Smooth muscle cell (in vitro differentiated cells): ENCODE measurements at regions not wholly inside any gene's neighbourhood (a gene's known extent, or its start where the extent isn't known, plus 50 kb on each side); places are given as distances from the start of the nearest gene placed in this dataset.
A peak's percentile ranks its signal among the peaks of the same experiment; 100 is the strongest.

Experiments
- DNase-seq: peaks from one replicate; lab custom pipeline; 2025; ENCODE audit not compliant: unreplicated experiment; lab: John Stamatoyannopoulos, UW
- H2AFZ ChIP-seq: fragments of 200-600 bp; sonication (generic); 2 replicates; pipeline ENCODE4 v1.6.0; 2016; ENCODE audit warnings: antibody characterized with exemption, low read depth, mild to moderate bottlenecking
- H3F3A ChIP-seq: fragments of 200-600 bp; sonication (generic); 2 replicates; pipeline ENCODE4 v1.6.0; 2017; ENCODE audit warnings: antibody characterized with exemption, low read depth
- H3K27ac ChIP-seq: fragments of 200-600 bp; sonication (generic); 2 replicates; pipeline ENCODE4 v1.5.1; 2016; ENCODE audit warnings: low read depth, mild to moderate bottlenecking
- H3K27me3 ChIP-seq: fragments of 200-600 bp; sonication (generic); 2 replicates; pipeline ENCODE4 v1.6.1; 2016; ENCODE audit warnings: low read depth, mild to moderate bottlenecking
- H3K36me3 ChIP-seq: fragments of 200-600 bp; sonication (generic); 2 replicates; pipeline ENCODE4 v1.5.1; 2016; ENCODE audit warnings: low read depth
- H3K4me1 ChIP-seq: fragments of 200-600 bp; sonication (generic); 2 replicates; pipeline ENCODE4 v1.5.1; 2016; ENCODE audit warnings: low read depth
- H3K4me2 ChIP-seq: fragments of 200-600 bp; sonication (generic); 2 replicates; pipeline ENCODE4 v1.6.0; 2016; ENCODE audit warnings: mild to moderate bottlenecking
- H3K4me3 ChIP-seq: fragments of 200-600 bp; sonication (generic); 2 replicates; pipeline ENCODE4 v1.5.1; 2016; ENCODE audit warnings: mild to moderate bottlenecking
- H3K79me2 ChIP-seq: fragments of 200-600 bp; sonication (generic); 2 replicates; pipeline ENCODE4 v1.6.0; 2016; ENCODE audit warnings: low read depth, mild to moderate bottlenecking
- H3K9ac ChIP-seq: fragments of 200-600 bp; sonication (generic); 2 replicates; pipeline ENCODE4 v1.6.0; 2016; ENCODE audit warnings: low read depth
- H3K9me3 ChIP-seq: fragments of 200-600 bp; sonication (generic); replicated peaks from 2 replicates; pipeline ENCODE4 v1.5.1; 2016; ENCODE audit warnings: low read depth
- H4K20me1 ChIP-seq: fragments of 200-600 bp; sonication (generic); 2 replicates; pipeline ENCODE4 v1.6.0; 2016; ENCODE audit warnings: low read depth
- CTCF ChIP-seq: fragments of 200-600 bp; sonication (generic); IDR thresholded peaks from 2 replicates; pipeline ENCODE4 v1.5.1; 2017; ENCODE audit warnings: borderline replicate concordance, mild to moderate bottlenecking, antibody characterized with exemption; ENCODE audit not compliant: insufficient read depth, poor library complexity, severe bottlenecking
- WGBS: methylation state at CpG from one replicate; pipeline ENCODE4 v1.1.7; 2016; ENCODE audit warnings: low lambda C conversion rate; 5-methylcytosine and 5-hydroxymethylcytosine counted together

GRCh38 chr14:22266683-22267082 is 322.3 kb downstream of the DAD1 start:
- no peak for TF ChIP-seq CTCF
- Histone ChIP-seq H3K79me2 (no peaks in the 10 kb centered on the region), H3K4me2 (no peak overlapping the region), H3K9ac (no peak overlapping the region), H3K36me3 (no peaks in the 10 kb centered on the region), H3K4me3 (no peak overlapping the region), H3K27me3 (no peaks in the 10 kb centered on the region), H2AFZ (no peak overlapping the region), H3K4me1 (peaks cover 11% of the 10 kb centered on the region), H3K27ac (no peak overlapping the region), H3K9me3 (no peaks in the 10 kb centered on the region), H4K20me1 (no peaks in the 10 kb centered on the region), H3F3A (no peaks in the 10 kb centered on the region)
- 92% methylated on average over 3 of the region's 3 CpGs for WGBS
- DNase-seq: no peak

- TF ChIP-seq CTCF: no peak
- H3F3A ChIP-seq: no peaks in the 10 kb centered on the region
- H3K4me3 ChIP-seq: no peak overlapping the region
- H4K20me1 ChIP-seq: no peaks in the 10 kb centered on the region
- H3K27me3 ChIP-seq: no peaks in the 10 kb centered on the region
- H3K79me2 ChIP-seq: no peaks in the 10 kb centered on the region
- H3K9ac ChIP-seq: no peak overlapping the region
- no peaks in the 10 kb centered on the region for H3K36me3 ChIP-seq
- H3K9me3 ChIP-seq: no peaks in the 10 kb centered on the region
- WGBS: 50% methylated on average over 2 of the region's 2 CpGs
- peaks cover 11% of the 10 kb centered on the region for H3K4me1 ChIP-seq
- DNase-seq: no peak
- no peak overlapping the region for H3K4me2 ChIP-seq
- H3K27ac ChIP-seq: no peak overlapping the region
- no peak overlapping the region for H2AFZ ChIP-seq
Observed at GRCh38 chr14:22266142-22266442, 322.9 kb downstream of the DAD1 start.

DNA sequence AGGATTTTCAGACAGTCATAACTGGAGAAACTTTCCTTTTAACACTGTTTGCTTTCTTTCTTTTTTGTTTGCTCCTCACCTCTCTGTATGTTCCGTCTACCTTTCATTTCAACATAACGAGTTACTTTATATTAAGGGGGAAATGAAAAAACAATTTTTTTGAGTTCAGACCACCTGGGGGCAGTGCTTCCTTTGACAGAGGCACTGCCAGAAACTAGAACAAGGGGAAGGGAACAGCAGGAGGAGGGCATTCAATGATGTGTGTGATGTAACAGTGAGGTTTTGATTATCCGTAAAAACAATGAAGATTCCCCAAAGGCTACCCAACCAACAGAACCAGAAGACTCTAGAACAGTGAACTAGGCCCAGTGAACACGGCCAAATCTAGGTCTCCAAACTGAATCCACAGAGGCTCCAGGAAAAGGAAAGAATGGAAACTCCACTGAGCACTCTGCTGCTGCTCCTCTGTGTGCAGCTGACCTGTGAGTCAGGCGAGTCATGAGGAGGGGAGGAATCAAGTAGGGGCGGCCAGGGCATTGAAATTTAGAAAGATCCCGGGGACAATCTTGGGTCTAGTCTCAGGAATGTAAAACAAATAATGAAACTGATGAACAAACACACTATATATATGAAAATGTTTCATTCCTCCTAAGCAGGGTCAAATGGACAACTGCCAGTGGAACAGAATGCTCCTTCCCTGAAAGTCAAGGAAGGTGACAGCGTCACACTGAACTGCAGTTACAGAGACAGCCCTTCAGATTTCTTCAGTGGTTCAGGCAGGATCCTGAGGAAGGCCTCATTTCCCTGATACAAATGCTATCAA is 323.5 kb downstream of the DAD1 start:
- Histone ChIP-seq H3K4me3 (no peak overlapping the region), H3K79me2 (no peaks in the 10 kb centered on the region), H3K27ac (peak overlapping the region; percentile 41), H3K9me3 (no peaks in the 10 kb centered on the region), H2AFZ (peak overlapping the region; percentile 6), H3K4me2 (no peak overlapping the region), H3F3A (no peaks in the 10 kb centered on the region), H3K27me3 (no peaks in the 10 kb centered on the region), H3K9ac (no peak overlapping the region), H4K20me1 (no peaks in the 10 kb centered on the region), H3K36me3 (no peaks in the 10 kb centered on the region), H3K4me1 (peaks cover 11% of the 10 kb centered on the region)
- DNase-seq: no peak
- TF ChIP-seq CTCF: no peak
- 55% methylated on average over 8 of the region's 8 CpGs for WGBS

- Histone ChIP-seq H3K4me1 (peaks cover 11% of the 10 kb centered on the region), H3K27ac (no peak overlapping the region), H3K4me3 (no peak overlapping the region), H3K4me2 (no peak overlapping the region), H2AFZ (no peak overlapping the region), H3K36me3 (no peaks in the 10 kb centered on the region), H4K20me1 (no peaks in the 10 kb centered on the region), H3K79me2 (no peaks in the 10 kb centered on the region), H3K9ac (no peak overlapping the region), H3K27me3 (no peaks in the 10 kb centered on the region), H3F3A (no peaks in the 10 kb centered on the region), H3K9me3 (no peaks in the 10 kb centered on the region)
- DNase-seq: no peak
- 88% methylated on average over 1 of the region's 1 CpG for WGBS
- TF ChIP-seq CTCF: no peak
Observed at GRCh38 chr14:22264759-22265158, 324.3 kb downstream of the DAD1 start.
